Spleen (tissue), 7 donors: ENCODE measurements at regions not wholly inside any gene's neighbourhood (a gene's known extent, or its start where the extent isn't known, plus 50 kb on each side); places are given as distances from the start of the nearest gene placed in this dataset.

ENCODE experiments used
- CTCF ChIP-seq, 11 experiments: fragments of 200-600 bp in 7 of 11; fragments of 450-650 bp in 4 of 11; sonication (generic) in 4 of 11; IDR thresholded peaks in 8 of 11; conservative IDR thresholded peaks in 3 of 11; 1 replicate in 7 of 11; 2 replicates in 4 of 11; pipeline versions ENCODE4 v1.4.0 to v1.8.0; 2016 to 2021; ENCODE audit warnings: antibody characterized with exemption in 11 of 11, inconsistent platforms in 4 of 11, mild to moderate bottlenecking in 1 of 11
- POLR2A ChIP-seq, 3 donors: fragments of 450-650 bp; IDR thresholded peaks; one replicate each; pipeline ENCODE4 v1.5.1; 2017; ENCODE audit warnings: antibody characterized with exemption in 3 of 3, mild to moderate bottlenecking in 1 of 3
- POLR2AphosphoS5 ChIP-seq, 3 donors: sonication (generic); formaldehyde crosslinking; IDR thresholded peaks; one replicate each; pipeline ENCODE4 v1.5.1; 2017; ENCODE audit warnings: antibody characterized with exemption in 3 of 3
- donor health status: DM: no; HTN: no; CAD: no; lungs with moderate emphysema.
- donor health status: DM: no; HTN: no; CAD: no.
- donor health status: DM: no; HTN: no; CAD: no.

GRCh38 chr12:114982760-114983159 lies 298.8 kb upstream of the TBX3 start:
- TF ChIP-seq CTCF (IDR thresholded peaks at IDR 0.05 in 8 of 11, conservative IDR thresholded peaks at IDR 0.05 in 3 of 11) (no peak), POLR2A (IDR thresholded peaks at IDR 0.05) (no peak), POLR2AphosphoS5 (IDR thresholded peaks at IDR 0.05) (no peak)
